Pancreas (tissue), 10 donors: ENCODE measurements at regions not wholly inside any gene's neighbourhood (a gene's known extent, or its start where the extent isn't known, plus 50 kb on each side); places are given as distances from the start of the nearest gene placed in this dataset.
"Not testable (repeated sequence)": the region's sequence is repeated elsewhere in the genome, so short reads cannot be mapped to it uniquely, and the experiment has no call there.

ENCODE experiments used
- ATAC-seq, 4 donors: fragments of 200-7000 bp; cut with Tn5 transposase; one replicate each; pipeline versions ENCODE4 v1.8.0 to v1.9.1; 2020; ENCODE audit warnings: mild to moderate bottlenecking in 4 of 4, moderate library complexity in 4 of 4
- DNase-seq, 6 donors: peaks; one replicate each; pipeline ENCODE4 v3.0.0-alpha.2; 2020
- FAIRE-seq: peaks from 2 replicates; lab custom pipeline; 2012; peaks lifted over from hg19 to GRCh38; lab: Jason Lieb, UNC
- H3K27ac ChIP-seq, 4 donors: fragments of 200-600 bp; sonication (generic); 1 replicate in 3 of 4; 2 replicates in 1 of 4; pipeline versions ENCODE4 v1.5.0 to v1.8.0; 2020
- H3K27me3 ChIP-seq, 4 donors: fragments of 200-600 bp; one replicate each; pipeline ENCODE4 v1.8.0; 2021
- H3K36me3 ChIP-seq, 3 donors: fragments of 200-600 bp; sonication (generic) in 1 of 3; one replicate each; pipeline versions ENCODE4 v1.5.0 to v1.8.0; 2020 to 2021
- H3K4me1 ChIP-seq, 3 donors: fragments of 200-600 bp; one replicate each; pipeline ENCODE4 v1.8.0; 2021
- H3K4me3 ChIP-seq, 4 donors: fragments of 200-600 bp; sonication (generic) in 2 of 4; one replicate each; pipeline versions ENCODE4 v1.5.0 to v1.8.0; 2020 to 2021
- H3K9me3 ChIP-seq, 4 donors: fragments of 200-600 bp; one replicate each; pipeline ENCODE4 v1.8.0; 2021
- CTCF ChIP-seq, 4 donors: fragments of 200-600 bp; sonication (generic) in 3 of 4; IDR thresholded peaks; one replicate each; pipeline versions ENCODE4 v1.5.0 to v1.8.0; 2021; ENCODE audit warnings: antibody characterized with exemption in 4 of 4
- WGBS, 2 donors: extraction: QIAGEN DNeasy Blood & Tissue Kit; methylation state at CpG; one replicate each; pipeline ENCODE4 v1.1.7; 2013; 5-methylcytosine and 5-hydroxymethylcytosine counted together
- intact Hi-C, 3 donors: fragments of 100-400 bp; cut with DNase I; formaldehyde crosslinking; loops; one replicate each; pipeline versions ENCODE4 v1.11.1 to v1.14.2; 2022
- donor health status: healthy with polysubstance abuse.
- donor health status: DM: no; HTN: no; CAD: no; lungs with moderate emphysema.
- donor health status: DM: no; HTN: no; CAD: no.
- donor health status: control.
- donor health status: control.
- donor health status: Bipolar disorder and iron deficiency.
- donor health status: DM: yes; HTN: yes; CAD: no.
- donor health status: DM: no; HTN: no; CAD: no.
- donor health status: DM: no; HTN: no; CAD: no.
- donor health status: DM: yes; HTN: yes; CAD: no.

- Histone ChIP-seq H3K27me3 (no peaks in the 10 kb centered on the region), H3K4me1 (no peaks in the 10 kb centered on the region), H3K9me3 (no peaks in the 10 kb centered on the region), H3K4me3 (no peak overlapping the region), H3K27ac (no peak overlapping the region), H3K36me3 (no peaks in the 10 kb centered on the region)
- ATAC-seq (peak; percentile 38 to 62 (median 54)), FAIRE-seq (no peak), DNase-seq (peak in 4 of 6 donors; percentile 4 to 51 (median 14))
- intact Hi-C loops, result no loop called here
- TF ChIP-seq CTCF (IDR thresholded peaks at IDR 0.05), result peak in 3 of 4 donors; percentile 27 to 30 (median 28)
- 15 to 16% methylated on average over 2 of the region's 2 CpGs for WGBS, 2 donors
Measured at GRCh38 chr11:90476442-90477007, 253.7 kb upstream of the CHORDC1 start.

GRCh38 chr11:90468923-90469322 is 246.1 kb upstream of the CHORDC1 start:
- H3K4me1 ChIP-seq, result no peaks in the 10 kb centered on the region
- FAIRE-seq, result no peak
- no peaks in the 10 kb centered on the region for H3K36me3 ChIP-seq
- WGBS, 2 donors, result 69 to 83% methylated on average over 2 of the region's 2 CpGs
- TF ChIP-seq CTCF (IDR thresholded peaks at IDR 0.05), result no peak
- H3K9me3 ChIP-seq, result no peaks in the 10 kb centered on the region
- intact Hi-C loops, result no loop called here
- ATAC-seq, result no peak
- H3K27me3 ChIP-seq, result peaks cover 0 to 7% (median 0%) of the 10 kb centered on the region in 4 donors
- no peak for DNase-seq
- no peak overlapping the region for H3K4me3 ChIP-seq
- H3K27ac ChIP-seq, result no peak overlapping the region

GRCh38 chr11:90465553-90465952 is 242.7 kb upstream of the CHORDC1 start:
- no peak overlapping the region for H3K27ac ChIP-seq
- FAIRE-seq, result no peak
- TF ChIP-seq CTCF (IDR thresholded peaks at IDR 0.05), result no peak
- H3K9me3 ChIP-seq, result no peaks in the 10 kb centered on the region
- H3K4me3 ChIP-seq, result no peak overlapping the region
- no peak for ATAC-seq
- H3K36me3 ChIP-seq, result no peaks in the 10 kb centered on the region
- peaks cover 0 to 4% (median 0%) of the 10 kb centered on the region in 4 donors for H3K27me3 ChIP-seq
- intact Hi-C loops, result no loop called here
- 70 to 76% methylated on average over 5 of the region's 5 CpGs for WGBS, 2 donors
- H3K4me1 ChIP-seq, result no peaks in the 10 kb centered on the region
- DNase-seq, result no peak

- intact Hi-C loops, result not testable (repeated sequence)
- WGBS, 2 donors, result 25 to 26% methylated on average over 6 of the region's 6 CpGs
Measured at GRCh38 chr11:90455347-90455920, 232.6 kb upstream of the CHORDC1 start.

GRCh38 chr11:90453525-90453924 is 230.7 kb upstream of the CHORDC1 start:
- H3K9me3 ChIP-seq, result no peaks in the 10 kb centered on the region
- ATAC-seq (no peak), FAIRE-seq (no peak), DNase-seq (no peak)
- no peak for TF ChIP-seq CTCF (IDR thresholded peaks at IDR 0.05)
- H3K36me3 ChIP-seq, result no peaks in the 10 kb centered on the region
- intact Hi-C loops, result no loop called here
- H3K27me3 ChIP-seq, result no peaks in the 10 kb centered on the region
- H3K4me3 ChIP-seq, result no peak overlapping the region
- H3K27ac ChIP-seq, result no peak overlapping the region
- no peaks in the 10 kb centered on the region for H3K4me1 ChIP-seq

More at GRCh38 chr11:90455347-90455920, 232.6 kb upstream of the CHORDC1 start:
- H3K27me3 ChIP-seq, H3K36me3 ChIP-seq, H3K4me1 ChIP-seq, H3K9me3 ChIP-seq, DNase-seq, H3K4me3 ChIP-seq, H3K27ac ChIP-seq, FAIRE-seq, ATAC-seq: not testable (repeated sequence)
